SK-N-SH (cell line): ENCODE measurements at regions not wholly inside any gene's neighbourhood (a gene's known extent, or its start where the extent isn't known, plus 50 kb on each side); places are given as distances from the start of the nearest gene placed in this dataset.

Experiments
- CTCF ChIA-PET: fragments of 300-600, 350-600 bp; formaldehyde crosslinking; extraction: SDS; loops from one replicate; lab custom pipeline; 2021; lab: Yijun Ruan, JAX
- POLR2A ChIA-PET: fragments of 350-600 bp; sonication (Branson Sonifier 250); formaldehyde crosslinking; extraction: SDS; loops from one replicate; lab custom pipeline; 2020; ENCODE audit warnings: antibody characterized with exemption, inconsistent platforms; lab: Yijun Ruan, JAX
- DNase-seq: peaks from one replicate; pipeline ENCODE4 v3.0.0; 2012
- H2AFZ ChIP-seq: fragments of 200-600 bp; sonication (generic); 2 replicates; pipeline ENCODE4 v1.8.1; 2016; ENCODE audit warnings: antibody characterized with exemption, mild to moderate bottlenecking, low read depth
- H3F3A ChIP-seq: fragments of 200-600 bp; sonication (generic); replicated peaks from 2 replicates; pipeline ENCODE3; 2016; ENCODE audit warnings: antibody characterized with exemption, mild to moderate bottlenecking; ENCODE audit not compliant: insufficient read depth
- H3K27ac ChIP-seq, 2 experiments: fragments of 200-500 bp in 1 of 2; fragments of 200-600 bp in 1 of 2; sonication (Bioruptor generic) in 1 of 2; sonication (generic), shearing (Covaris generic) in 1 of 2; 2 replicates each; pipeline versions ENCODE4 v1.5.1 to v1.6.1; 2014 to 2016; ENCODE audit warnings: low read depth in 2 of 2, inconsistent platforms in 1 of 2, low read length in 1 of 2, mild to moderate bottlenecking in 1 of 2, mixed read lengths in 1 of 2
- H3K27me3 ChIP-seq: fragments of 200-600 bp; sonication (generic), shearing (Covaris generic); 2 replicates; pipeline ENCODE4 v1.6.1; 2016; ENCODE audit warnings: mixed run types; ENCODE audit not compliant: insufficient read depth
- H3K36me3 ChIP-seq, 2 experiments: fragments of 200-500 bp in 1 of 2; fragments of 200-600 bp in 1 of 2; sonication (Bioruptor generic) in 1 of 2; sonication (generic) in 1 of 2; replicated peaks in 1 of 2; 2 replicates each; pipeline versions ENCODE3 to v1.5.1; 2014 to 2016; ENCODE audit warnings: low read length in 1 of 2, mild to moderate bottlenecking in 1 of 2; ENCODE audit not compliant: insufficient read depth in 2 of 2, control insufficient read depth in 1 of 2
- H3K4me1 ChIP-seq, 2 experiments: fragments of 200-500 bp in 1 of 2; fragments of 200-600 bp in 1 of 2; sonication (Bioruptor generic) in 1 of 2; sonication (generic), shearing (Covaris generic) in 1 of 2; 2 replicates each; pipeline versions ENCODE4 v1.5.1 to v1.6.1; 2014 to 2016; ENCODE audit warnings: low read depth in 1 of 2, low read length in 1 of 2, mixed run types in 1 of 2; ENCODE audit not compliant: insufficient read depth in 2 of 2, control insufficient read depth in 1 of 2
- H3K4me2 ChIP-seq: fragments of 200-600 bp; sonication (generic), shearing (Covaris generic); 2 replicates; pipeline ENCODE4 v1.6.1; 2017; ENCODE audit warnings: mixed run types
- H3K4me3 ChIP-seq, 2 experiments: fragments of 200-500 bp in 1 of 2; fragments of 200-600 bp in 1 of 2; sonication (Bioruptor generic) in 1 of 2; sonication (generic), shearing (Covaris generic) in 1 of 2; 2 replicates each; pipeline versions ENCODE4 v1.5.1 to v1.8.1; 2014 to 2016; ENCODE audit warnings: low read depth in 2 of 2, inconsistent platforms in 1 of 2, low read length in 1 of 2, mild to moderate bottlenecking in 1 of 2, mixed read lengths in 1 of 2, moderate library complexity in 1 of 2
- H3K79me2 ChIP-seq: fragments of 200-600 bp; sonication (generic); 2 replicates; pipeline ENCODE4 v1.8.1; 2017; ENCODE audit warnings: mild to moderate bottlenecking; ENCODE audit not compliant: insufficient read depth
- H3K9ac ChIP-seq: fragments of 200-600 bp; sonication (generic); 2 replicates; pipeline ENCODE4 v1.6.1; 2017; ENCODE audit warnings: mixed run types
- H3K9me2 ChIP-seq: fragments of 200-600 bp; sonication (generic); 2 replicates; pipeline ENCODE4 v1.6.1; 2017; ENCODE audit warnings: mixed run types
- H3K9me3 ChIP-seq: fragments of 200-600 bp; sonication (generic); 2 replicates; pipeline ENCODE4 v1.6.1; 2017; ENCODE audit warnings: mixed run types, mild to moderate bottlenecking, moderate library complexity
- H4K20me1 ChIP-seq: fragments of 200-600 bp; sonication (generic); 2 replicates; pipeline ENCODE4 v1.6.1; 2017; ENCODE audit warnings: mild to moderate bottlenecking, mixed run types; ENCODE audit not compliant: insufficient read depth
- CHD2 ChIP-seq: fragments of 150-350 bp; IDR thresholded peaks from 2 replicates; pipeline ENCODE4 v1.6.1; 2018; ENCODE audit warnings: low read length; ENCODE audit not compliant: partially characterized antibody
- ELF1 ChIP-seq: IDR thresholded peaks from 2 replicates; pipeline ENCODE4 v1.4.0; 2012
- EP300 ChIP-seq, 2 experiments: IDR thresholded peaks; 2 replicates each; pipeline versions ENCODE4 v1.4.0 to v1.6.1; 2012; ENCODE audit warnings: borderline replicate concordance in 1 of 2, low read depth in 1 of 2, low read length in 1 of 2
- EZH2phosphoT487 ChIP-seq: fragments of 200-600 bp; sonication (generic); IDR thresholded peaks from 2 replicates; pipeline ENCODE4 v1.6.1; 2017; ENCODE audit warnings: low read depth, mixed run types, mild to moderate bottlenecking, antibody characterized with exemption, moderate library complexity, borderline replicate concordance
- FOSL2 ChIP-seq: IDR thresholded peaks from 2 replicates; pipeline ENCODE4 v1.4.0; 2012; ENCODE audit warnings: low read depth, mild to moderate bottlenecking, moderate library complexity, borderline replicate concordance
- FOXM1 ChIP-seq: IDR thresholded peaks from 2 replicates; pipeline ENCODE4 v1.4.0; 2012; ENCODE audit warnings: low read depth, mild to moderate bottlenecking
- GABPA ChIP-seq: IDR thresholded peaks from 2 replicates; pipeline ENCODE4 v1.4.0; 2012; ENCODE audit warnings: low read depth, mild to moderate bottlenecking
- GATA2 ChIP-seq: sonication (generic); formaldehyde crosslinking; IDR thresholded peaks from 2 replicates; pipeline ENCODE4 v1.5.0; 2020; ENCODE audit warnings: mild to moderate bottlenecking, missing genetic modification reagents
- IRF3 ChIP-seq: fragments of 150-350 bp; IDR thresholded peaks from 2 replicates; pipeline ENCODE4 v1.6.1; 2016; ENCODE audit warnings: mild to moderate bottlenecking, low read depth, low read length
- JUND ChIP-seq: IDR thresholded peaks from 2 replicates; pipeline ENCODE4 v1.4.0; 2012
- MXI1 ChIP-seq: IDR thresholded peaks from 2 replicates; pipeline ENCODE4 v1.6.1; 2012; ENCODE audit warnings: mild to moderate bottlenecking, low read depth, low read length, improper control_type of control experiment
- NFIC ChIP-seq: IDR thresholded peaks from 2 replicates; pipeline ENCODE4 v1.4.0; 2012; ENCODE audit warnings: borderline replicate concordance
- POLR2AphosphoS5 ChIP-seq: IDR thresholded peaks from 2 replicates; pipeline ENCODE4 v1.6.1; 2012; ENCODE audit warnings: low read depth, low read length
- RAD21 ChIP-seq: IDR thresholded peaks from 2 replicates; pipeline ENCODE4 v1.6.1; 2012; ENCODE audit warnings: mild to moderate bottlenecking, low read length
- REST ChIP-seq: IDR thresholded peaks from 2 replicates; pipeline ENCODE4 v1.6.1; 2012; ENCODE audit warnings: mild to moderate bottlenecking, low read depth, low read length, moderate library complexity
- RXRA ChIP-seq: IDR thresholded peaks from 2 replicates; pipeline ENCODE4 v1.4.0; 2012; ENCODE audit warnings: low read depth, mild to moderate bottlenecking, borderline replicate concordance
- SIN3A ChIP-seq: IDR thresholded peaks from 2 replicates; pipeline ENCODE4 v1.6.1; 2012; ENCODE audit warnings: low read depth, mild to moderate bottlenecking, low read length, moderate library complexity, borderline replicate concordance
- TCF12 ChIP-seq: IDR thresholded peaks from 2 replicates; pipeline ENCODE4 v1.4.0; 2012
- TEAD4 ChIP-seq: IDR thresholded peaks from 2 replicates; pipeline ENCODE4 v1.4.0; 2012; ENCODE audit warnings: mild to moderate bottlenecking, borderline replicate concordance; ENCODE audit not compliant: insufficient read depth
- USF1 ChIP-seq: IDR thresholded peaks from 2 replicates; pipeline ENCODE4 v1.4.0; 2012; ENCODE audit warnings: low read depth, borderline replicate concordance
- WGBS: methylation state at CpG from one replicate; pipeline ENCODE4 v1.1.6; 2017; ENCODE audit warnings: low lambda C conversion rate; 5-methylcytosine and 5-hydroxymethylcytosine counted together

GRCh38 chr3:139835830-139836683, 98.9 kb upstream of the CLSTN2 start:
- no peaks in the 10 kb centered on the region for H3K27me3 ChIP-seq
- POLR2A ChIA-PET: no interaction called here
- H3K4me1 ChIP-seq: peaks cover 0 to 9% of the 10 kb centered on the region in 2 experiments; a peak in 2 of 4 replicates
- no peak overlapping the region for H3K27ac ChIP-seq
- WGBS: 38% methylated on average over 7 of the region's 7 CpGs
- no peaks in the 10 kb centered on the region for H3K9me2 ChIP-seq
- no peak overlapping the region for H3K4me2 ChIP-seq
- CTCF ChIA-PET: interaction anchor here (1.6 kb wide), 1 partner anchor 102 kb away, joined by 6 read pairs; no protein-coding TSS in a partner anchor
- H3K79me2 ChIP-seq: no peaks in the 10 kb centered on the region
- no peaks in the 10 kb centered on the region for H4K20me1 ChIP-seq
- no peak overlapping the region for H3K4me3 ChIP-seq
- H3F3A ChIP-seq: no peaks in the 10 kb centered on the region
- no peaks in the 10 kb centered on the region for H3K9me3 ChIP-seq
- no peaks in the 10 kb centered on the region for H3K36me3 ChIP-seq
- DNase-seq: no peak
- TF ChIP-seq TCF12 (no peak), GATA2 (CRISPR knock-in tag) (no peak), RXRA (no peak), NFIC (no peak), REST (no peak), ELF1 (no peak), FOXM1 (no peak), EP300 (IDR thresholded peaks at IDR 0.05; ENCODE audit: borderline replicate concordance in 1 of 2, low read depth in 1 of 2, low read length in 1 of 2) (no peak), POLR2AphosphoS5 (no peak), TEAD4 (no peak), IRF3 (no peak), GABPA (no peak), MXI1 (no peak), JUND (no peak), SIN3A (no peak), RAD21 (no peak), CHD2 (no peak), USF1 (no peak), FOSL2 (no peak), EZH2phosphoT487 (no peak)
- no peak overlapping the region for H2AFZ ChIP-seq
- H3K9ac ChIP-seq: no peak overlapping the region
